ENCODE measurements at regions not wholly inside any gene's neighbourhood (a gene's known extent, or its start where the extent isn't known, plus 50 kb on each side); places are given as distances from the start of the nearest gene placed in this dataset.

- TF ChIP-seq POLR2A (IDR thresholded peaks at IDR 0.05; ENCODE audit: low read depth): no peak
- no peak for TF ChIP-seq POLR2AphosphoS5 (IDR thresholded peaks at IDR 0.05)
These were observed 123.6 kb upstream of the RBPJ start for GRCh38 chr4:26197018-26197779.

All from esophagus muscularis mucosa (tissue), 2 donors.